ENCODE measurements at regions not wholly inside any gene's neighbourhood (a gene's known extent, or its start where the extent isn't known, plus 50 kb on each side); places are given as distances from the start of the nearest gene placed in this dataset.

GRCh38 chr4:179017581-179017980, 1575.3 kb upstream of the AGA start:
- TF ChIP-seq CTCF (IDR thresholded peaks at IDR 0.05; ENCODE audit: low read length) (no peak), EZH2phosphoT487 (IDR thresholded peaks at IDR 0.05; ENCODE audit: low read length) (no peak), EZH2 (optimal IDR thresholded peaks at IDR 0.05; ENCODE audit: low read depth, low read length) (no peak)

All from MM.1S (cell line).